AG04449 (cell line): ENCODE measurements at regions not wholly inside any gene's neighbourhood (a gene's known extent, or its start where the extent isn't known, plus 50 kb on each side); places are given as distances from the start of the nearest gene placed in this dataset.
"Not testable (repeated sequence)": the region's sequence is repeated elsewhere in the genome, so short reads cannot be mapped to it uniquely, and the experiment has no call there.

Experiments
- CTCF ChIA-PET: fragments of 350-600 bp; formaldehyde crosslinking; extraction: SDS; loops from one replicate; lab custom pipeline; 2021; ENCODE audit warnings: antibody characterized with exemption; lab: Yijun Ruan, JAX
- POLR2A ChIA-PET: fragments of 400-600, 350-600 bp; formaldehyde crosslinking; extraction: SDS; loops from one replicate; lab custom pipeline; 2020; ENCODE audit warnings: antibody characterized with exemption, inconsistent platforms; lab: Yijun Ruan, JAX
- DNase-seq: peaks from one replicate; pipeline ENCODE4 v3.0.0-alpha.2; 2010; ENCODE audit warnings: low read depth, low spot score
- H3K4me3 ChIP-seq: 2 replicates; pipeline ENCODE4 v1.5.1; 2011; ENCODE audit warnings: low read depth, mild to moderate bottlenecking, control low read depth, low read length
- TF ChIP-seq, protein P1 (sequence below): IDR thresholded peaks from one replicate; pipeline ENCODE4 v1.5.1; 2011; ENCODE audit warnings: mild to moderate bottlenecking, moderate library complexity, low read length, control low read depth, inconsistent platforms; ENCODE audit not compliant: insufficient read depth; ENCODE audit errors: missing control alignments

DNA sequence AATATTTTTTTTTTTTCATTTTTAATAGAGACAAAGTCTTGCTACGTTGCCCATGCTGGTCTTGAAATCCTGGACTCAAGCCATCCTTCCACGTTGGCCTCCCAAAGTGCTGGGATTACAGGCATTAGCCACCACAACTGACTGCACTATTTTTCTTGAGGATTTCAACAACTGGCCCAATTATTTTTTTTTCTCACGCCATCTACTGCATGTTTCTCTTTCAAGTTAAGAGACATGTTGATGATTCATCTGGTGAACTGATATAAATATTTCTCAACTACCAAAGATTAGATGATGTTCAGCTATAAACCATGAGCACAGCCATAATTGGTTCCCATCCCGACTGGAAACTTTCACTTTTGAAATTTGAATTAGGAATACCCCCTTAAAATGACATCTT lies 688.4 kb upstream of the SYT4 start:
- POLR2A ChIA-PET, result no interaction called here
- TF ChIP-seq, protein P1, sequence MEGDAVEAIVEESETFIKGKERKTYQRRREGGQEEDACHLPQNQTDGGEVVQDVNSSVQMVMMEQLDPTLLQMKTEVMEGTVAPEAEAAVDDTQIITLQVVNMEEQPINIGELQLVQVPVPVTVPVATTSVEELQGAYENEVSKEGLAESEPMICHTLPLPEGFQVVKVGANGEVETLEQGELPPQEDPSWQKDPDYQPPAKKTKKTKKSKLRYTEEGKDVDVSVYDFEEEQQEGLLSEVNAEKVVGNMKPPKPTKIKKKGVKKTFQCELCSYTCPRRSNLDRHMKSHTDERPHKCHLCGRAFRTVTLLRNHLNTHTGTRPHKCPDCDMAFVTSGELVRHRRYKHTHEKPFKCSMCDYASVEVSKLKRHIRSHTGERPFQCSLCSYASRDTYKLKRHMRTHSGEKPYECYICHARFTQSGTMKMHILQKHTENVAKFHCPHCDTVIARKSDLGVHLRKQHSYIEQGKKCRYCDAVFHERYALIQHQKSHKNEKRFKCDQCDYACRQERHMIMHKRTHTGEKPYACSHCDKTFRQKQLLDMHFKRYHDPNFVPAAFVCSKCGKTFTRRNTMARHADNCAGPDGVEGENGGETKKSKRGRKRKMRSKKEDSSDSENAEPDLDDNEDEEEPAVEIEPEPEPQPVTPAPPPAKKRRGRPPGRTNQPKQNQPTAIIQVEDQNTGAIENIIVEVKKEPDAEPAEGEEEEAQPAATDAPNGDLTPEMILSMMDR, result no peak
- CTCF ChIA-PET, result no interaction called here

GRCh38 chr18:43970656-43971055 lies 693.4 kb upstream of the SYT4 start:
- H3K4me3 ChIP-seq, result no peak overlapping the region
- ChIA-PET POLR2A (interaction anchor here (0.7 kb wide), 1 partner anchor 1106 kb away, joined by 4 read pairs; no protein-coding TSS in a partner anchor), CTCF (no interaction called here)
- TF ChIP-seq, protein P1, result no peak
- DNase-seq, result no peak

More for the DNA sequence above, 688.4 kb upstream of the SYT4 start:
- no peak overlapping the region for H3K4me3 ChIP-seq
- no peak for DNase-seq

- ChIA-PET POLR2A (no interaction called here), CTCF (no interaction called here)
- TF ChIP-seq, protein P1, result no peak
- DNase-seq, result no peak
- no peak overlapping the region for H3K4me3 ChIP-seq
Measured at GRCh38 chr18:43978174-43978573, 700.9 kb upstream of the SYT4 start.

GRCh38 chr18:43982582-43982981 lies 698.1 kb upstream of the SETBP1 start:
- no peak overlapping the region for H3K4me3 ChIP-seq

GRCh38 chr18:43987061-43987460 lies 693.6 kb upstream of the SETBP1 start:
- DNase-seq, CTCF ChIA-PET, POLR2A ChIA-PET, H3K4me3 ChIP-seq: not testable (repeated sequence)

More at GRCh38 chr18:43982582-43982981, 698.1 kb upstream of the SETBP1 start:
- no peak for DNase-seq
- ChIA-PET POLR2A (no interaction called here), CTCF (no interaction called here)
- TF ChIP-seq, protein P1, result no peak

- DNase-seq, result no peak
- TF ChIP-seq, protein P1, result no peak
- ChIA-PET POLR2A (no interaction called here), CTCF (no interaction called here)
- H3K4me3 ChIP-seq, result no peak overlapping the region
Measured at GRCh38 chr18:43992741-43993140, 687.9 kb upstream of the SETBP1 start.

DNA sequence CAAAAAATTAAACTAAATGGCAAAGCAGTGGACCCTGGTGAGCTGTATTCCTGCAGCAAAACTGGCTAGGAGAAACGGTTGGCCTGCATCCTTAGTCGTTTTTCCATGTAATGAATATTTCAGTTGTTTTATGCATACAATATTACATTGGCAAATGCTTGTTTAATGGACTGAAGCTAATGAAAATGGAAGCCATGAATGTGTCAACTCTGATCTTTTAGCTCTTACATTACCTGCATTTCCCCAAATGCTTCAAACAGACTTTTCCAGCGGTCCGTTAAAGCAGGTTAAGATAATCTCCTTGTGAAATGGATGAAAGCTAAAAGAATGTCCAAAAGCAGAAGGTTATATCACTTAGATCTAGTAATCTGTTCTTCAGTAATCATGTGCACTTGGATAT lies 686.3 kb upstream of the SETBP1 start:
- CTCF ChIA-PET, result no interaction called here
- TF ChIP-seq, protein P1, result no peak
- DNase-seq, result no peak
- no peak overlapping the region for H3K4me3 ChIP-seq
- POLR2A ChIA-PET, result no interaction called here
